WERI-Rb-1 (cell line): ENCODE measurements at regions not wholly inside any gene's neighbourhood (a gene's known extent, or its start where the extent isn't known, plus 50 kb on each side); places are given as distances from the start of the nearest gene placed in this dataset.

Experiments
- DNase-seq: peaks from one replicate; pipeline ENCODE4 v3.0.0-alpha.2; 2020
- H3K27ac ChIP-seq: fragments of 250-450 bp; sonication (Bioruptor Pico); 2 replicates; pipeline ENCODE4 v1.5.1; 2020; ENCODE audit warnings: mild to moderate bottlenecking, moderate library complexity
- H3K27me3 ChIP-seq: fragments of 250-450 bp; sonication (Bioruptor Pico); 2 replicates; pipeline ENCODE4 v1.5.1; 2021; ENCODE audit warnings: mild to moderate bottlenecking, low read depth, moderate library complexity; ENCODE audit not compliant: insufficient read depth, severe bottlenecking
- H3K36me3 ChIP-seq: fragments of 250-450 bp; sonication (Bioruptor Pico); 2 replicates; pipeline ENCODE4 v1.5.1; 2020; ENCODE audit warnings: mild to moderate bottlenecking, moderate library complexity
- H3K4me3 ChIP-seq: 2 replicates; pipeline ENCODE4 v1.5.1; 2011; ENCODE audit warnings: low read depth, mild to moderate bottlenecking, control low read depth, low read length
- H3K9me3 ChIP-seq: fragments of 250-450 bp; sonication (Bioruptor Pico); 2 replicates; pipeline ENCODE4 v1.5.1; 2021; ENCODE audit warnings: mild to moderate bottlenecking, moderate library complexity; ENCODE audit not compliant: severe bottlenecking
- TF ChIP-seq, protein P1 (sequence below): IDR thresholded peaks from 2 replicates; pipeline ENCODE4 v1.5.1; 2011; ENCODE audit warnings: low read depth, mild to moderate bottlenecking, control low read depth, inconsistent platforms, low read length

DNA sequence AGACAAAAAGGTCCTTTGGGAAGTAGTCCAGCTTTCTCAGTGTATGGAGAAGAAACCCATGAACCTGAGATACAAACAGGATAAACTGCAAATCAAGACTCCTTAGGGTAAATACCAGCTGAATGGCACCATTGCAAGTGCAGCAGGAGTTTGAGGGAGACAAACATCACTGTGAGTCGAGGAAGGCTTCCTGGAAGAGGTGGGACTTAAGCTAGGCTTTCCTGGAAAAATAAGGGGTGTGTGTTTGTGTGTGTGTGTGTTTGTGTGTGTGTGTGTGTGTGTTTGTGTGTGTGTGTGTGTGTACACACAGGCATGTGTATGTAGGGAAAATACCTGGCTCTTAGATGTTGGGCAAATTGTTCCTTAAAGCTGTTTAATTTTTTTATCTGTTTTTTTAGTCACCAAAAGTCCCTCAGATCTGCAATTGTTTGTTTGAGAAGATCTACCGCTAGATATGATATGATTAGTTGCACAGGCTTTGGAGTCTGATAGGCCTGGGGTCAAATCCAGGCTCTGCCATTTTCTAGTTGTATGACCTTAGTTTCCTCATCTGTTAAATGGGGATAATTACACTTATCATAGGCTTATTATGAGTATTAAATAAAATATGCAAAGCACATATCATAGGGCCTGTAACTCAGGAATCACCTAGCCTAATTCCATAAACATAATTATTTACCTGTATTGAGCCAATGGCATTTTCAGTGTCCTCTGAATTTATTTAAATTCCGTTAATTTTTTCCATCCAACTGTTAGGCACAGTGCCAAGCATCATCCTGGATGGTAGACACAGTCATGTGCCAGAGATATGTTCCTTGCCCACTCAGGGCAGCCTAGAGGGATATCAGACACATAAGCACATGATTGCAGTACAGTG is 85.6 kb upstream of the EED start:
- Histone ChIP-seq H3K27ac (no peak overlapping the region), H3K4me3 (no peak overlapping the region), H3K9me3 (no peaks in the 10 kb centered on the region), H3K27me3 (no peaks in the 10 kb centered on the region), H3K36me3 (no peaks in the 10 kb centered on the region)
- TF ChIP-seq, protein P1, sequence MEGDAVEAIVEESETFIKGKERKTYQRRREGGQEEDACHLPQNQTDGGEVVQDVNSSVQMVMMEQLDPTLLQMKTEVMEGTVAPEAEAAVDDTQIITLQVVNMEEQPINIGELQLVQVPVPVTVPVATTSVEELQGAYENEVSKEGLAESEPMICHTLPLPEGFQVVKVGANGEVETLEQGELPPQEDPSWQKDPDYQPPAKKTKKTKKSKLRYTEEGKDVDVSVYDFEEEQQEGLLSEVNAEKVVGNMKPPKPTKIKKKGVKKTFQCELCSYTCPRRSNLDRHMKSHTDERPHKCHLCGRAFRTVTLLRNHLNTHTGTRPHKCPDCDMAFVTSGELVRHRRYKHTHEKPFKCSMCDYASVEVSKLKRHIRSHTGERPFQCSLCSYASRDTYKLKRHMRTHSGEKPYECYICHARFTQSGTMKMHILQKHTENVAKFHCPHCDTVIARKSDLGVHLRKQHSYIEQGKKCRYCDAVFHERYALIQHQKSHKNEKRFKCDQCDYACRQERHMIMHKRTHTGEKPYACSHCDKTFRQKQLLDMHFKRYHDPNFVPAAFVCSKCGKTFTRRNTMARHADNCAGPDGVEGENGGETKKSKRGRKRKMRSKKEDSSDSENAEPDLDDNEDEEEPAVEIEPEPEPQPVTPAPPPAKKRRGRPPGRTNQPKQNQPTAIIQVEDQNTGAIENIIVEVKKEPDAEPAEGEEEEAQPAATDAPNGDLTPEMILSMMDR, result no peak
- no peak for DNase-seq

DNA sequence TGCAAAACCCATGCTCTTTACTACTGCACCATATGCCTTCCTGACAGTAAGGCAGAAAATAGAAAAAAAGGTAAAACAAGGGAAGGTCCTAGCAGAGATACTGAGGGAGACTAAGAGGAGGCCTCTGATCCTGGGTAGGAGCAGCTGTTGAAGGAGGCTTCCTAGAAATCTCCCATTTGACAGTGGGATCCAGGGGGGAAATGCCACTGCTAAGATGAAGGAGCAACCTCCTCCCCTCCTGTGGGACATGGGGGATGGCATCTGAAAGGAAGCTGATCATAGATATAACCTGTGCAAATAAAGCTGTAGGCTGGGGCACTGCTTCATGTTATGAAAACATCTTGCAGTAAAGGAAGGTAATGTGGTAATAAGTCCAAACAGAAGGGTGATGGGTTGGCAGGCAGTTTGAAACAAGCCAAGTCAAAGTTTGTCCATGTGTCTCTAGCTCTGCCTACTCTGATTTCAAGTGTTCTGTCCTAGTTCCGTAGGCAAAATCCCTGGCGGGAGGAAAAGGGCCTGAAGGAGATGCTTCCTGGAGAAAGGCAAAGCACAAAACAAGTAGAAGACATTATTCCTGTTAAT is 86.7 kb upstream of the EED start:
- TF ChIP-seq, protein P1, result no peak
- Histone ChIP-seq H3K27ac (no peak overlapping the region), H3K9me3 (no peaks in the 10 kb centered on the region), H3K27me3 (no peaks in the 10 kb centered on the region), H3K36me3 (no peaks in the 10 kb centered on the region), H3K4me3 (no peak overlapping the region)
- no peak for DNase-seq

DNA sequence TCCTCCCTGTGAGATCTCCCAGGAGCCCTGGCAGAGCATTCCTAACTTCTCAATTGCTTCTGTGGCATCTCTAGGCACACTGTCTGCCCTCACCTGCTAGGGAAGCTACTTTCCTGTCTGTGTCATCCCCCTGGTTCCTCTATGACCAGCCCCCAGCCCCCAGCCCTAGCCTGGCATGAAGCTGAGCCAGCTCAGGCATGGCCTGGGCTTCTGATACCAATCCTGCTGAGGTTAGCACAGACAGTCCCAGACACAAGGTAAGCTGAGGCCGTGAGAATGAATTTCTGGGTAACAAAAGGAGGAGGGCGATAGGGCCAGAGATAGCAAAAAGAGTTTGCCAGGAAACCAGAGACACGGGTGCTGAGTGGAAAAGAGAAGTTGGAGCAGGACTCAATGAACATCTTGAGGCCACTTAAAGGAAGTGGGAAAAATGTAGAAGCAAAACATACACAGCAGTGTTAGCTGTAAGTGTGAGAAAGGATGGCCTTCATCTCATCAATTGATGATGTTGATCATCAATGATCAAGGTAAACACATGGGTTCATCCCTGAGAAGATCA is 87.6 kb upstream of the PICALM start:
- no peak overlapping the region for H3K4me3 ChIP-seq
- no peaks in the 10 kb centered on the region for H3K36me3 ChIP-seq
- H3K27me3 ChIP-seq, result no peaks in the 10 kb centered on the region
- H3K9me3 ChIP-seq, result no peaks in the 10 kb centered on the region
- TF ChIP-seq, protein P1, result no peak
- DNase-seq, result no peak
- H3K27ac ChIP-seq, result no peak overlapping the region

DNA sequence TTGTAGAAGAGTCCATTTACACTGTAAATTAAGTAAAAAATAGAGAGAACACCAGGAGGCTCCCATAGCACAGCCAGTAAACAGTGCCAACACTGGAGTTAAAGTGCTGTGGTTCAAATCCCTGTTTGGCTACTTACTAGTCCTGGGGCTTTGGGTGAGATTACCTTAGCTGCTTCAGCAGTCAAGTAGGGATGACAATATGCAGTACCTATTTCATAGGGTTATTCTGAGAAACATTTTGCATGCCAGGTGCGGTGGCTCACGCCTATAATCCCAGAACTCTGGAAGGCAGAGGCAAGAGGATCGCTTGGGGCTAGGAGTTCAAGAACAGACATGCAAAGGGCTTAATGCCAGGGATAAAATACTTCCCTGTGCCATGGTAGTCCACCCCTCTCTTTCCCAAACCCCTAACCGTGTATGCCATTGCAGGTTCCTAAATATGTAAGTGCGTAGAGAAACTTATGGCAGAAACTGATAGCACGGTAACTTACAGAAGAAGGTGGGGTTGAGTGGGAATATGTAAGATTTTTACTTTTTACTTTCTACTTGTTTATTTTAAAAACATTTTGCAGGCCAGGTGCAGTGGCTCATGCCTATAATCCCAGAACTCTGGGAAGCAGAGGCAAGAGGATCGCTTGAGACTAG is 86.4 kb upstream of the PICALM start:
- TF ChIP-seq, protein P1, result no peak
- Histone ChIP-seq H3K36me3 (no peaks in the 10 kb centered on the region), H3K9me3 (no peaks in the 10 kb centered on the region), H3K4me3 (no peak overlapping the region), H3K27ac (no peak overlapping the region), H3K27me3 (no peaks in the 10 kb centered on the region)
- DNase-seq, result no peak

DNA sequence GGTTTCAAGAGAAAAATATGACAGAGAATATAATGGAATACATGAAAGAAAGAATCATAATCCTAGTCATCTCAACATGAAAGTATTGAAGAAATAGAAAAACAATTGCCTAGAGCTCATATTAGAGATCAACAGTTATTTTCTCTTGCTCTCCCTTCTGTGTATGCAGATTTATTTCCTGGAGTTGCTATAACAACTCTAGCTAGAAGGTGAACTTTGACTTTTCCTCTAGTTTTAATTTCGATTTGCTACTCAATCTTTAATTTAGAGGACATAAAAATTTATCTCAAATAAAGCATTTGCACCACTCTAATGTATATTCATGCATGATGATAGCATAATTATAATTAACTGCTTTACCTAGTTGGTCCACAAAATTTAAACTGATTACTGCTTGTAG is 84.6 kb upstream of the PICALM start:
- no peak for DNase-seq
- H3K9me3 ChIP-seq, result no peaks in the 10 kb centered on the region
- H3K27ac ChIP-seq, result no peak overlapping the region
- H3K27me3 ChIP-seq, result no peaks in the 10 kb centered on the region
- no peak overlapping the region for H3K4me3 ChIP-seq
- TF ChIP-seq, protein P1, result no peak
- H3K36me3 ChIP-seq, result no peaks in the 10 kb centered on the region
